Upper lobe of left lung (tissue), 6 donors: ENCODE measurements at regions not wholly inside any gene's neighbourhood (a gene's known extent, or its start where the extent isn't known, plus 50 kb on each side); places are given as distances from the start of the nearest gene placed in this dataset.
A peak's percentile ranks its signal among the peaks of the same experiment; 100 is the strongest.

Experiments
- ATAC-seq, 2 donors: fragments of 200-7000 bp; cut with Tn5 transposase; one replicate each; pipeline ENCODE4 v1.9.1; 2022; ENCODE audit warnings: mild to moderate bottlenecking in 2 of 2, moderate library complexity in 2 of 2; ENCODE audit not compliant: low FRiP score in 2 of 2
- DNase-seq, 2 donors: peaks; one replicate each; pipeline ENCODE4 v3.0.0-alpha.2; 2019 to 2020
- H3K27ac ChIP-seq, 4 donors: fragments of 200-600 bp; sonication (generic); one replicate each; pipeline ENCODE4 v1.5.1; 2016 to 2019
- H3K27me3 ChIP-seq, 4 donors: fragments of 200-600 bp; sonication (generic); one replicate each; pipeline ENCODE4 v1.5.1; 2017 to 2019
- H3K36me3 ChIP-seq, 4 donors: fragments of 200-600 bp; sonication (generic); one replicate each; pipeline ENCODE4 v1.5.1; 2016 to 2019
- H3K4me1 ChIP-seq, 4 donors: fragments of 200-600 bp; sonication (generic); one replicate each; pipeline ENCODE4 v1.5.1; 2018 to 2019
- H3K4me3 ChIP-seq, 4 donors: fragments of 200-600 bp; sonication (generic); one replicate each; pipeline ENCODE4 v1.5.1; 2017 to 2019; ENCODE audit warnings: mild to moderate bottlenecking in 2 of 4, moderate library complexity in 1 of 4
- H3K9me3 ChIP-seq, 4 donors: fragments of 200-600 bp; sonication (generic); one replicate each; pipeline ENCODE4 v1.5.1; 2018 to 2019
- EP300 ChIP-seq, 4 donors: sonication (generic); formaldehyde crosslinking; IDR thresholded peaks; one replicate each; pipeline ENCODE4 v1.5.1; 2017; ENCODE audit warnings: antibody characterized with exemption in 4 of 4, control low read depth in 2 of 4
- POLR2A ChIP-seq, 4 donors: fragments of 450-650 bp; IDR thresholded peaks; one replicate each; pipeline ENCODE4 v1.5.1; 2016 to 2017; ENCODE audit warnings: antibody characterized with exemption in 4 of 4, mild to moderate bottlenecking in 2 of 4
- POLR2AphosphoS5 ChIP-seq, 2 donors: sonication (generic); formaldehyde crosslinking; IDR thresholded peaks; one replicate each; pipeline ENCODE4 v1.5.1; 2017; ENCODE audit warnings: antibody characterized with exemption in 2 of 2
- WGBS, 2 donors: methylation state at CpG; one replicate each; pipeline ENCODE4 v1.1.5; 2017 to 2018; 5-methylcytosine and 5-hydroxymethylcytosine counted together
- TF ChIP-seq, protein P1 (sequence below), 6 experiments: fragments of 450-650 bp in 4 of 6; fragments of 200-600 bp in 2 of 6; sonication (generic) in 2 of 6; IDR thresholded peaks; one replicate each; pipeline ENCODE4 v1.5.1; 2016 to 2019; ENCODE audit warnings: antibody characterized with exemption in 6 of 6
- donor health status: DM: no; HTN: no; CAD: no; lungs with moderate emphysema.
- donor health status: DM: no; HTN: yes; CAD: no; lungs with severe emphysema.

DNA sequence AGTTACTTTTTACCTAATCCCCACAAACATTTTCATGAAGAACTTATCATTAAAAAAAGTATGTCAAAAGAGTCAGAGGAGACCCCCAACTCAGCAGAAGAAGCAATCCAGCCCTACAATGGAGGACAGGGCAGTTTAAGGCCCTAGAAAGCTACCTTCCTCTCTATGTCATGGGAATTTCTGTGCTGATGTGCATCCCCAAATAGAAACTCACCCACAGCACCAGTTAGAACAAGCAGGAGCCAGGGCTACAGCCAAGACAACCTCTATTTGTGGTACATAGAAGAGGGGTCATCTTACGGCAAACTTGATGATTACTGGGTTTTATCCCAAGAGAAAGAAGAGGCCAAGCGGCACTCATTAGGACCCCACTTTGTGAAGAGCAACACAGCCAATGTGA is 160.9 kb upstream of the CCDC150 start:
- Histone ChIP-seq H3K27me3 (no peaks in the 10 kb centered on the region), H3K36me3 (no peaks in the 10 kb centered on the region), H3K4me3 (no peak overlapping the region), H3K4me1 (no peaks in the 10 kb centered on the region), H3K9me3 (no peaks in the 10 kb centered on the region), H3K27ac (no peak overlapping the region)
- no peak for TF ChIP-seq POLR2AphosphoS5 (IDR thresholded peaks at IDR 0.05)
- TF ChIP-seq, protein P1, sequence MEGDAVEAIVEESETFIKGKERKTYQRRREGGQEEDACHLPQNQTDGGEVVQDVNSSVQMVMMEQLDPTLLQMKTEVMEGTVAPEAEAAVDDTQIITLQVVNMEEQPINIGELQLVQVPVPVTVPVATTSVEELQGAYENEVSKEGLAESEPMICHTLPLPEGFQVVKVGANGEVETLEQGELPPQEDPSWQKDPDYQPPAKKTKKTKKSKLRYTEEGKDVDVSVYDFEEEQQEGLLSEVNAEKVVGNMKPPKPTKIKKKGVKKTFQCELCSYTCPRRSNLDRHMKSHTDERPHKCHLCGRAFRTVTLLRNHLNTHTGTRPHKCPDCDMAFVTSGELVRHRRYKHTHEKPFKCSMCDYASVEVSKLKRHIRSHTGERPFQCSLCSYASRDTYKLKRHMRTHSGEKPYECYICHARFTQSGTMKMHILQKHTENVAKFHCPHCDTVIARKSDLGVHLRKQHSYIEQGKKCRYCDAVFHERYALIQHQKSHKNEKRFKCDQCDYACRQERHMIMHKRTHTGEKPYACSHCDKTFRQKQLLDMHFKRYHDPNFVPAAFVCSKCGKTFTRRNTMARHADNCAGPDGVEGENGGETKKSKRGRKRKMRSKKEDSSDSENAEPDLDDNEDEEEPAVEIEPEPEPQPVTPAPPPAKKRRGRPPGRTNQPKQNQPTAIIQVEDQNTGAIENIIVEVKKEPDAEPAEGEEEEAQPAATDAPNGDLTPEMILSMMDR (IDR thresholded peaks at IDR 0.05): no peak
- TF ChIP-seq POLR2A (IDR thresholded peaks at IDR 0.05): no peak
- no peak for TF ChIP-seq EP300 (IDR thresholded peaks at IDR 0.05)
- WGBS, 2 donors: 94 to 97% methylated on average over 2 of the region's 2 CpGs
- DNase-seq (no peak), ATAC-seq (no peak)

DNA sequence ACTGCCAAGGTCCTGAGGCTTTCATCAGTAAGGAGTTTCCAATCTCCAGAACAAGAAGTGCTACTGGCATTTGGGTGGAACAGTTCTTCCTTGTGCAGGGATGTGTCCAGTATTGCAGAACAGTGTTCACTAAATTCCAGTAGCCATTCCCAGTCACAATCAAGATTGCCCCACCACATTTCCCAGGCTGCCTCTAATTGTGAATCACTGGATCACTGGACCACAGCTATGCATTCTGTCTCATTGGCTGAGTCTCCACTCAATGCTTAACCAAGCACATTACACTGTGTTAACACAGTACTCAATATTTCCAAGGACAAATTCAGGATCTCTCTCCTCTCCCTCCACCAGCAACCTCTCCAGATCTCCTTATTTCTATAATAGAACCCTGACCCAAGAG is 160.2 kb upstream of the CCDC150 start:
- ATAC-seq (peak in 1 of 2 donors; percentile 44), DNase-seq (no peak)

DNA sequence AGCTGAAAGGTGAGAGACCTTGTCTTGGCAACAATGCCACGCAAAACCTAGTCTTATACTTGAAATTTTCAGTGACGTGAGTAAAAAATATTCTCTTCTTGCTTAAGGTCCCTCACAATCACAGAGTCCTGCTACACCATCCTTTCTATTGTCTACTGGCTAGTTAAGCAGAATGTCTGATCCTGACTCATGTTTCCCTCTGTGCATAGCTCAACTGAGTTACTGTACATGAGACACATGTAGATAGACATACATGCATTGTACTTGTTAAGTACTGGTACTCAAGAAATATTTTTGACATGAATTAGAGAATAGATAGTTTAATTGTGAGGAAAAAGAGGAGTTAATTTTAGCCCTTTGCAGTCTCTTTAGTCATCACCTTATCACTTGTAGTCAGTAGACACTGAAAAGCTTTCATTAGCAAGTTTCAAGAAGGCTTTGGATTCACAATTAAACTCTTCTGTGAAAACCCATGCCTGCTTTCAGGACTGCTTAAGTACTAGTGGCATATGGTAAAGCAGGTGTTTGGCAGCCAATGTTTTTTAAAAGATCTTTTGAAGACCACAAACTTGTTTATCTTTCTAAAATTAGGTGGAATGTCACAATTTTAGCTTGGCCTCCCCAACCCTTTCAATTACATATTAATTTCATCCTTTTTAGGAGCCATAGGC is 158.7 kb upstream of the CCDC150 start:
- WGBS, 2 donors: 90 to 97% methylated on average over 2 of the region's 2 CpGs
- ATAC-seq (no peak), DNase-seq (no peak)
- Histone ChIP-seq H3K4me3 (no peak overlapping the region), H3K27me3 (no peaks in the 10 kb centered on the region), H3K4me1 (no peaks in the 10 kb centered on the region), H3K27ac (no peak overlapping the region), H3K9me3 (no peaks in the 10 kb centered on the region), H3K36me3 (no peaks in the 10 kb centered on the region)
- no peak for TF ChIP-seq POLR2AphosphoS5 (IDR thresholded peaks at IDR 0.05)
- no peak for TF ChIP-seq POLR2A (IDR thresholded peaks at IDR 0.05)
- TF ChIP-seq EP300 (IDR thresholded peaks at IDR 0.05): no peak
- TF ChIP-seq, protein P1 (IDR thresholded peaks at IDR 0.05): no peak

More for the DNA sequence above, 160.2 kb upstream of the CCDC150 start:
- no peaks in the 10 kb centered on the region for H3K27me3 ChIP-seq
- TF ChIP-seq, protein P1 (IDR thresholded peaks at IDR 0.05): no peak
- TF ChIP-seq EP300 (IDR thresholded peaks at IDR 0.05): no peak
- no peak for TF ChIP-seq POLR2A (IDR thresholded peaks at IDR 0.05)
- no peak for TF ChIP-seq POLR2AphosphoS5 (IDR thresholded peaks at IDR 0.05)
- H3K4me3 ChIP-seq: no peak overlapping the region
- H3K9me3 ChIP-seq: no peaks in the 10 kb centered on the region
- no peaks in the 10 kb centered on the region for H3K36me3 ChIP-seq
- no peak overlapping the region for H3K27ac ChIP-seq
- H3K4me1 ChIP-seq: no peaks in the 10 kb centered on the region

DNA sequence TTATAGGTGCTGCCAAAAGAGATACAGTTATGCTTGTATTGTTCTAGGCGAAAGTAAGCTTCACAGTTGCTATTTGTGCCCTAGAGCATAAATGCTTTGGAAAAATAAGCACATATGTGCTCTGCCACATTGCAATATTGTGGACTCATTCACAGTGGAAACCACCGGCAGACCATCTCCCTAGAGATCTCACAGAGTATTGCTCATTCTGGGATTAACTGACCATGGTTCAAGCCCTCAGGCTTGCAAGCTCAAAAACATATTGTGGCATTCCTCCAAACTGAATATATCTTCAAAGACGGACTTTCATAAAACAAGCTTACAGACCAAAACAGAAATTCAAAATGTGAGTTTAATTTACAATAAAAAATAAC is 158.2 kb upstream of the CCDC150 start:
- Histone ChIP-seq H3K27ac (no peak overlapping the region), H3K4me1 (no peaks in the 10 kb centered on the region), H3K4me3 (no peak overlapping the region), H3K9me3 (no peaks in the 10 kb centered on the region), H3K36me3 (no peaks in the 10 kb centered on the region), H3K27me3 (no peaks in the 10 kb centered on the region)
- TF ChIP-seq POLR2AphosphoS5 (IDR thresholded peaks at IDR 0.05) (no peak), EP300 (IDR thresholded peaks at IDR 0.05) (no peak), POLR2A (IDR thresholded peaks at IDR 0.05) (no peak)
- TF ChIP-seq, protein P1 (IDR thresholded peaks at IDR 0.05): no peak
- 79 to 84% methylated on average over 3 of the region's 3 CpGs for WGBS, 2 donors
- ATAC-seq (no peak), DNase-seq (no peak)
